HEK293 (cell line): ENCODE measurements at regions not wholly inside any gene's neighbourhood (a gene's known extent, or its start where the extent isn't known, plus 50 kb on each side); places are given as distances from the start of the nearest gene placed in this dataset.

Experiments
- CTCF ChIA-PET: fragments of 350-600 bp; formaldehyde crosslinking; extraction: SDS; loops from one replicate; lab custom pipeline; 2021; ENCODE audit warnings: antibody characterized with exemption; lab: Yijun Ruan, JAX
- POLR2A ChIA-PET: fragments of 300-600 bp; formaldehyde crosslinking; extraction: SDS; loops from one replicate; lab custom pipeline; 2020; ENCODE audit warnings: antibody characterized with exemption, inconsistent platforms; lab: Yijun Ruan, JAX
- H3K27ac ChIP-seq: fragments of 200-500 bp; sonication (Bioruptor generic); 2 replicates; pipeline ENCODE4 v1.5.1; 2014; ENCODE audit warnings: low read depth, low read length, control low read depth, inconsistent platforms; ENCODE audit errors: extremely low read depth
- H3K36me3 ChIP-seq, 2 experiments: fragments of 200-500 bp in 1 of 2; sonication (Bioruptor generic) in 1 of 2; 1 replicate in 1 of 2; 2 replicates in 1 of 2; pipeline ENCODE4 v1.5.1; 2014 to 2017; ENCODE audit warnings: inconsistent platforms in 2 of 2, low read length in 2 of 2; ENCODE audit not compliant: control insufficient read depth in 2 of 2, insufficient read depth in 1 of 2
- H3K4me1 ChIP-seq: fragments of 200-500 bp; sonication (Bioruptor generic); 2 replicates; pipeline ENCODE4 v1.5.1; 2014; ENCODE audit warnings: mild to moderate bottlenecking, low read length, inconsistent platforms; ENCODE audit not compliant: control insufficient read depth, insufficient read depth
- H3K4me3 ChIP-seq: 2 replicates; pipeline ENCODE4 v1.5.1; 2011; ENCODE audit warnings: low read depth, mild to moderate bottlenecking, control low read depth, low read length, moderate library complexity
- H3K9me3 ChIP-seq: fragments of 200-500 bp; sonication (Bioruptor generic); 2 replicates; pipeline ENCODE4 v1.5.1; 2014; ENCODE audit warnings: low read depth, low read length, inconsistent platforms; ENCODE audit not compliant: control insufficient read depth, insufficient read depth
- SP7 ChIP-seq: fragments of 450-650 bp; formaldehyde crosslinking; IDR thresholded peaks from 2 replicates; pipeline ENCODE4 v1.5.1; 2016; ENCODE audit warnings: missing biosample characterization, missing genetic modification characterization
- YY1 ChIP-seq: fragments of 450-650 bp; formaldehyde crosslinking; IDR thresholded peaks from 2 replicates; pipeline ENCODE4 v1.5.1; 2018; ENCODE audit warnings: missing biosample characterization, missing genetic modification characterization
- ZBTB17 ChIP-seq: fragments of 450-650 bp; formaldehyde crosslinking; IDR thresholded peaks from 2 replicates; pipeline ENCODE4 v1.5.1; 2016; ENCODE audit warnings: missing biosample characterization, missing genetic modification characterization
- ZNF10 ChIP-seq: fragments of 450-650 bp; formaldehyde crosslinking; IDR thresholded peaks from 2 replicates; pipeline ENCODE4 v1.5.1; 2017; ENCODE audit warnings: missing biosample characterization, missing genetic modification characterization
- ZNF133 ChIP-seq: fragments of 450-650 bp; formaldehyde crosslinking; IDR thresholded peaks from 2 replicates; pipeline ENCODE4 v1.5.1; 2016; ENCODE audit warnings: missing biosample characterization, missing genetic modification characterization
- ZNF138 ChIP-seq: fragments of 450-650 bp; formaldehyde crosslinking; IDR thresholded peaks from 2 replicates; pipeline ENCODE4 v1.5.1; 2016; ENCODE audit warnings: missing biosample characterization, missing genetic modification characterization, borderline replicate concordance
- ZNF2 ChIP-seq: fragments of 450-650 bp; formaldehyde crosslinking; IDR thresholded peaks from 2 replicates; pipeline ENCODE4 v1.5.1; 2016; ENCODE audit warnings: missing biosample characterization, missing genetic modification characterization
- ZNF239 ChIP-seq: fragments of 450-650 bp; formaldehyde crosslinking; IDR thresholded peaks from 2 replicates; pipeline ENCODE4 v1.5.1; 2016; ENCODE audit warnings: missing biosample characterization, missing genetic modification characterization
- ZNF24 ChIP-seq: fragments of 450-650 bp; formaldehyde crosslinking; IDR thresholded peaks from 2 replicates; pipeline ENCODE4 v1.5.1; 2016; ENCODE audit warnings: missing biosample characterization, missing genetic modification characterization
- ZNF302 ChIP-seq: fragments of 450-650 bp; formaldehyde crosslinking; IDR thresholded peaks from 2 replicates; pipeline ENCODE4 v1.5.1; 2016; ENCODE audit warnings: missing biosample characterization, missing genetic modification characterization, low read depth
- ZNF324 ChIP-seq: fragments of 450-650 bp; formaldehyde crosslinking; IDR thresholded peaks from 2 replicates; pipeline ENCODE4 v1.5.1; 2016; ENCODE audit warnings: missing biosample characterization, missing genetic modification characterization
- ZNF341 ChIP-seq: fragments of 450-650 bp; formaldehyde crosslinking; IDR thresholded peaks from 2 replicates; pipeline ENCODE4; 2016; ENCODE audit warnings: low read depth, missing biosample characterization, missing genetic modification characterization
- ZNF350 ChIP-seq: fragments of 450-650 bp; formaldehyde crosslinking; IDR thresholded peaks from 2 replicates; pipeline ENCODE4 v1.5.0; 2017; ENCODE audit warnings: missing biosample characterization, mild to moderate bottlenecking, missing genetic modification characterization
- ZNF391 ChIP-seq: fragments of 450-650 bp; formaldehyde crosslinking; IDR thresholded peaks from 2 replicates; pipeline ENCODE4 v1.5.1; 2016; ENCODE audit warnings: low read depth, missing biosample characterization, missing genetic modification characterization, borderline replicate concordance
- ZNF473 ChIP-seq: fragments of 450-650 bp; formaldehyde crosslinking; IDR thresholded peaks from 2 replicates; pipeline ENCODE4 v1.5.1; 2017; ENCODE audit warnings: missing biosample characterization, missing genetic modification characterization
- ZNF514 ChIP-seq: fragments of 450-650 bp; formaldehyde crosslinking; IDR thresholded peaks from 2 replicates; pipeline ENCODE4 v1.5.1; 2016; ENCODE audit warnings: missing biosample characterization, missing genetic modification characterization
- ZNF544 ChIP-seq: fragments of 450-650 bp; formaldehyde crosslinking; IDR thresholded peaks from 2 replicates; pipeline ENCODE4 v1.5.0; 2017; ENCODE audit warnings: missing biosample characterization, missing genetic modification characterization
- ZNF555 ChIP-seq: fragments of 450-650 bp; formaldehyde crosslinking; conservative IDR thresholded peaks from 2 replicates; pipeline ENCODE4 v1.5.1; 2017; ENCODE audit warnings: missing biosample characterization, mild to moderate bottlenecking, missing genetic modification characterization, inconsistent platforms
- ZNF624 ChIP-seq: fragments of 450-650 bp; formaldehyde crosslinking; IDR thresholded peaks from 2 replicates; pipeline ENCODE4 v1.5.1; 2017; ENCODE audit warnings: missing biosample characterization, missing genetic modification characterization
- ZNF664 ChIP-seq: fragments of 450-650 bp; formaldehyde crosslinking; IDR thresholded peaks from 2 replicates; pipeline ENCODE4 v1.5.1; 2016; ENCODE audit warnings: missing biosample characterization, missing genetic modification characterization
- TF ChIP-seq, protein P1 (sequence below): fragments of 450-650 bp; formaldehyde crosslinking; IDR thresholded peaks from 2 replicates; pipeline ENCODE4 v1.5.1; 2016; ENCODE audit warnings: missing biosample characterization, missing genetic modification characterization, borderline replicate concordance
- TF ChIP-seq, protein P2 (sequence below): fragments of 450-650 bp; formaldehyde crosslinking; IDR thresholded peaks from 2 replicates; pipeline ENCODE4 v1.5.1; 2016; ENCODE audit warnings: missing biosample characterization, missing genetic modification characterization
- TF ChIP-seq, protein P3 (sequence below): fragments of 450-650 bp; formaldehyde crosslinking; IDR thresholded peaks from 2 replicates; pipeline ENCODE4 v1.5.1; 2016; ENCODE audit warnings: missing biosample characterization, missing genetic modification characterization
- TF ChIP-seq, protein P4 (sequence below): fragments of 450-650 bp; formaldehyde crosslinking; IDR thresholded peaks from 2 replicates; pipeline ENCODE4 v1.5.1; 2017; ENCODE audit warnings: missing biosample characterization, missing genetic modification characterization
- TF ChIP-seq, protein P5 (sequence below): fragments of 450-650 bp; formaldehyde crosslinking; IDR thresholded peaks from 2 replicates; pipeline ENCODE4 v1.5.1; 2016; ENCODE audit warnings: missing biosample characterization, missing genetic modification characterization

DNA sequence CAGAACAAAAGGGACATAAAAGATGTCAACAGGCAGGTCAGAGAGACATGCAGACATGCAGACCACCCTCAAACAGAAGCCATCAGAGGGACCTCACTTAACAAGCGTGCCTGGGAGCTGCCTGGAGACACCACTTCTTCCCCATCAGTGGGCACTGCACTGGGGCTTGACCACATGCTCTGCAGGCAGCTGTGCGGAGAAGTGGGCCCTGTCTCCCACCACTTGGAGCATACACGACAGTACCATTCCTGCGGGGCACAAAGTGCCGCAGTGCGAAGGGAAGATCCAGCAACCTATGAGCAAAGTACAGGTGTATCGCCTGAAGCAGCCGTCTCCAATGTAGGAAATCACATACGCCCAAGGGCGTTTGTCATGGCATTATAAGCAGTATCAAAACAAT, 150.5 kb upstream of the FOXD4L5 start:
- Histone ChIP-seq H3K4me3 (no peak overlapping the region), H3K9me3 (no peaks in the 10 kb centered on the region), H3K36me3 (no peaks in the 10 kb centered on the region), H3K27ac (no peak overlapping the region), H3K4me1 (no peaks in the 10 kb centered on the region)
- no peak for TF ChIP-seq ZNF624
- CTCF ChIA-PET = no interaction called here
- POLR2A ChIA-PET = no interaction called here

DNA sequence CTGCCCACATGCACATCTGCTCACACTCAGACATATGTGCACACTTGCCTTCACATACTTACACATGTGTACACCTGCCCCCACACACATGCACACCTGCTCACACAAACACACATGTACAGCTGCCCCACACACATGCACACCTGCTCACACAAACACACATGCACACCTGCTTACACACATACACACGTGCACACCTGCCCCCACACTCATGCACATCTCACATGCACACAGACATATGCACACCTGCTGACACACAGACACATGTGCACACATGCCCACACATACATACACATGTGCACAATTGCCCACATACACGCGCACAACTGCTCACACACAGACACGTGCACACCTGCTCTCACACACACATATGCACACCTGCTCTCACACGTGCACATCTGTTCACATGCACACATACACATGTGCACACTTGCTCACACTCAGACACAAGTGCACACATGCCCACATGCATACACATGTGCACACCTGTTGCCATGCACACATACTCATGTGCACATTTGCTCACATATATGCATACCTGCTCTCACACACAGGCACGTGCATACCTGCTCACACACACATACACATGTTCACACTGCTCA, 147.8 kb upstream of the FOXD4L5 start:
- Histone ChIP-seq H3K4me3 (no peak overlapping the region), H3K27ac (no peak overlapping the region), H3K36me3 (no peaks in the 10 kb centered on the region), H3K4me1 (no peaks in the 10 kb centered on the region), H3K9me3 (no peaks in the 10 kb centered on the region)
- CTCF ChIA-PET = no interaction called here
- POLR2A ChIA-PET = no interaction called here
- TF ChIP-seq ZNF24 (tag by site-specific recombination) = no peak
- TF ChIP-seq ZNF239 (tag by site-specific recombination) = no peak
- no peak for TF ChIP-seq ZNF391 (tag by site-specific recombination)
- no peak for TF ChIP-seq ZNF10 (tag by site-specific recombination)
- no peak for TF ChIP-seq ZNF2
- no peak for TF ChIP-seq ZNF350 (tag by site-specific recombination)
- no peak for TF ChIP-seq ZNF473 (tag by site-specific recombination)
- TF ChIP-seq ZNF302 (tag by site-specific recombination) = no peak
- TF ChIP-seq, protein P1, sequence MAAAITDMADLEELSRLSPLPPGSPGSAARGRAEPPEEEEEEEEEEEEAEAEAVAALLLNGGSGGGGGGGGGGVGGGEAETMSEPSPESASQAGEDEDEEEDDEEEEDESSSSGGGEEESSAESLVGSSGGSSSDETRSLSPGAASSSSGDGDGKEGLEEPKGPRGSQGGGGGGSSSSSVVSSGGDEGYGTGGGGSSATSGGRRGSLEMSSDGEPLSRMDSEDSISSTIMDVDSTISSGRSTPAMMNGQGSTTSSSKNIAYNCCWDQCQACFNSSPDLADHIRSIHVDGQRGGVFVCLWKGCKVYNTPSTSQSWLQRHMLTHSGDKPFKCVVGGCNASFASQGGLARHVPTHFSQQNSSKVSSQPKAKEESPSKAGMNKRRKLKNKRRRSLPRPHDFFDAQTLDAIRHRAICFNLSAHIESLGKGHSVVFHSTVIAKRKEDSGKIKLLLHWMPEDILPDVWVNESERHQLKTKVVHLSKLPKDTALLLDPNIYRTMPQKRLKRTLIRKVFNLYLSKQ (tag by site-specific recombination) = no peak
- TF ChIP-seq ZNF138 (tag by site-specific recombination) = no peak
- no peak for TF ChIP-seq ZNF555 (tag by site-specific recombination)
- no peak for TF ChIP-seq ZBTB17 (tag by site-specific recombination)
- TF ChIP-seq ZNF664 (tag by site-specific recombination) = no peak
- no peak for TF ChIP-seq YY1 (tag by site-specific recombination)
- TF ChIP-seq ZNF341 = no peak
- TF ChIP-seq, protein P2, sequence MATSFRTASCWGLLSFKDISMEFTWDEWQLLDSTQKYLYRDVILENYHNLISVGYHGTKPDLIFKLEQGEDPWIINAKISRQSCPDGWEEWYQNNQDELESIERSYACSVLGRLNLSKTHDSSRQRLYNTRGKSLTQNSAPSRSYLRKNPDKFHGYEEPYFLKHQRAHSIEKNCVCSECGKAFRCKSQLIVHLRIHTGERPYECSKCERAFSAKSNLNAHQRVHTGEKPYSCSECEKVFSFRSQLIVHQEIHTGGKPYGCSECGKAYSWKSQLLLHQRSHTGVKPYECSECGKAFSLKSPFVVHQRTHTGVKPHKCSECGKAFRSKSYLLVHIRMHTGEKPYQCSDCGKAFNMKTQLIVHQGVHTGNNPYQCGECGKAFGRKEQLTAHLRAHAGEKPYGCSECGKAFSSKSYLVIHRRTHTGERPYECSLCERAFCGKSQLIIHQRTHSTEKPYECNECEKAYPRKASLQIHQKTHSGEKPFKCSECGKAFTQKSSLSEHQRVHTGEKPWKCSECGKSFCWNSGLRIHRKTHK (tag by site-specific recombination) = no peak
- TF ChIP-seq ZNF133 = no peak
- TF ChIP-seq ZNF324 (tag by site-specific recombination) = no peak

DNA sequence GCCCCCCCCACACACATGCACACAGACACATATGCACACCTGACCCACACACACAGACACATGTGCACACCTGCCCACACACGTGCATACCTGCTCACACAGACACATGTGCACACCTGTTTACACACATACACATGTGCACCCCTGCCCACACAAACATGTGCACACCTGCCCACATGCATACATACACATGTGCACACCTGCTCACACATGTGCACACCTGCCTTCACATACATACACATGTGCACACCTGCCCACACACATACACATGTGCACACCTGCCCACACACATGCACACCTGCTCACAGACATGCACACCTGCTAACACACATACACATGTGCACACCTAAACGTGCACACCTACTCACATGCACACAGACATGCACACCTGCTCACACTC, 147.0 kb upstream of the FOXD4L5 start:
- no peaks in the 10 kb centered on the region for H3K9me3 ChIP-seq
- H3K36me3 ChIP-seq = no peaks in the 10 kb centered on the region
- no peak overlapping the region for H3K27ac ChIP-seq
- H3K4me3 ChIP-seq = no peak overlapping the region
- no peaks in the 10 kb centered on the region for H3K4me1 ChIP-seq
- CTCF ChIA-PET = no interaction called here
- POLR2A ChIA-PET = no interaction called here
- TF ChIP-seq ZNF544 (tag by site-specific recombination) = no peak
- TF ChIP-seq SP7 = no peak
- TF ChIP-seq ZNF514 (tag by site-specific recombination) = no peak
- TF ChIP-seq, protein P3, sequence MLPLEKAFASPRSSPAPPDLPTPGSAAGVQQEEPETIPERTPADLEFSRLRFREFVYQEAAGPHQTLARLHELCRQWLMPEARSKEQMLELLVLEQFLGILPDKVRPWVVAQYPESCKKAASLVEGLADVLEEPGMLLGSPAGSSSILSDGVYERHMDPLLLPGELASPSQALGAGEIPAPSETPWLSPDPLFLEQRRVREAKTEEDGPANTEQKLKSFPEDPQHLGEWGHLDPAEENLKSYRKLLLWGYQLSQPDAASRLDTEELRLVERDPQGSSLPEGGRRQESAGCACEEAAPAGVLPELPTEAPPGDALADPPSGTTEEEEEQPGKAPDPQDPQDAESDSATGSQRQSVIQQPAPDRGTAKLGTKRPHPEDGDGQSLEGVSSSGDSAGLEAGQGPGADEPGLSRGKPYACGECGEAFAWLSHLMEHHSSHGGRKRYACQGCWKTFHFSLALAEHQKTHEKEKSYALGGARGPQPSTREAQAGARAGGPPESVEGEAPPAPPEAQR = no peak
- TF ChIP-seq, protein P4, sequence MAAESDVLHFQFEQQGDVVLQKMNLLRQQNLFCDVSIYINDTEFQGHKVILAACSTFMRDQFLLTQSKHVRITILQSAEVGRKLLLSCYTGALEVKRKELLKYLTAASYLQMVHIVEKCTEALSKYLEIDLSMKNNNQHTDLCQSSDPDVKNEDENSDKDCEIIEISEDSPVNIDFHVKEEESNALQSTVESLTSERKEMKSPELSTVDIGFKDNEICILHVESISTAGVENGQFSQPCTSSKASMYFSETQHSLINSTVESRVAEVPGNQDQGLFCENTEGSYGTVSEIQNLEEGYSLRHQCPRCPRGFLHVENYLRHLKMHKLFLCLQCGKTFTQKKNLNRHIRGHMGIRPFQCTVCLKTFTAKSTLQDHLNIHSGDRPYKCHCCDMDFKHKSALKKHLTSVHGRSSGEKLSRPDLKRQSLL (tag by site-specific recombination) = no peak
- TF ChIP-seq, protein P5, sequence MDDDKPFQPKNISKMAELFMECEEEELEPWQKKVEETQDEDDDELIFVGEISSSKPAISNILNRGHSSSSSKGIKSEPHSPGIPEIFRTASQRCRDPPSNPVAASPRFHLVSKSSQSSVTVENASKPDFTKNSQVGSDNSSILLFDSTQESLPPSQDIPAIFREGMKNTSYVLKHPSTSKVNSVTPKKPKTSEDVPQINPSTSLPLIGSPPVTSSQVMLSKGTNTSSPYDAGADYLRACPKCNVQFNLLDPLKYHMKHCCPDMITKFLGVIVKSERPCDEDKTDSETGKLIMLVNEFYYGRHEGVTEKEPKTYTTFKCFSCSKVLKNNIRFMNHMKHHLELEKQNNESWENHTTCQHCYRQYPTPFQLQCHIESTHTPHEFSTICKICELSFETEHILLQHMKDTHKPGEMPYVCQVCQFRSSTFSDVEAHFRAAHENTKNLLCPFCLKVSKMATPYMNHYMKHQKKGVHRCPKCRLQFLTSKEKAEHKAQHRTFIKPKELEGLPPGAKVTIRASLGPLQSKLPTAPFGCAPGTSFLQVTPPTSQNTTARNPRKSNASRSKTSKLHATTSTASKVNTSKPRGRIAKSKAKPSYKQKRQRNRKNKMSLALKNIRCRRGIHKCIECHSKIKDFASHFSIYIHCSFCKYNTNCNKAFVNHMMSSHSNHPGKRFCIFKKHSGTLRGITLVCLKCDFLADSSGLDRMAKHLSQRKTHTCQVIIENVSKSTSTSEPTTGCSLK = no peak
